ENCODE measurements at regions not wholly inside any gene's neighbourhood (a gene's known extent, or its start where the extent isn't known, plus 50 kb on each side); places are given as distances from the start of the nearest gene placed in this dataset.

DNA sequence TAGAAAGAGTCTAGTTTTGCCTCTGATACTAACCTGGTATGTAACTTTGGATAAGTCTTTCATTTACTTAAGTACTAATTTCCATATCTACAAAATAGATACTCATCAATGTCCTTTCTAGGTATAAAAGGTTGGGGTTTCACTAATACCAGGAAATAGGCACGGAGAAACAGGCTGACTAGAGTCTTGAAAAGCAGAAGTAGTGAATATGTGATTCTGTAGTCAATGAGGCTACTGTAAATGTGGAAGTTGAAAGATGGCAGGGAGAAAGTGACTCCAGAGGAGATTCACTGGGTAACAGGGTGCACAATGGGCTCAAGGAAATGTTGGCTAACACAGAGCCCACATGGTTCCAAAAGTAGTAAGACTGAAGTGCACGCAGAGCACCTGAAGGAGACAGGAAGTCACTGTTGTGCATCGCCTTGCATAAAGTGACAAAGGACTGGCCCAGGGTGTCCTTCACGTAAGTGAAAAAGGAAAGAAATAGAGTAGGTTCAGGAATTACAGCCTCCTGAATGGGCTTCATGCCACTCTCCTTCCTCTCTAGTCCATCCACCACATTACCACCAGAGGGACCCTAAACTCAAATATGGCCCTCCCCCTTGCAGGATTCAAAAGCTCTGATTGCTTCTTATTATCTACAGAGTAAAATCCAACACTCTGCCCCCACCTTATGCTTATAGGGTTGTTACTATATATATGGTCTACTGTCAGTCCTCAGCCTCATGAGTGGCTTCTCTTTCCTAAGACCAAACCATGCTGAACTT, 288.0 kb upstream of the SMARCA2 start:
- Histone ChIP-seq H3K27ac (ENCODE audit: low read depth) (no peak overlapping the region), H3K9me2 (ENCODE audit: insufficient read depth) (no peaks in the 10 kb centered on the region), H3K79me2 (replicated peaks; ENCODE audit: insufficient read depth) (no peaks in the 10 kb centered on the region), H2AFZ (peak overlapping the region; percentile 79), H3K27me3 (ENCODE audit: insufficient read depth) (no peaks in the 10 kb centered on the region), H3K4me3 (no peak overlapping the region), H3K4me1 (ENCODE audit: insufficient read depth) (peaks cover 4% of the 10 kb centered on the region; the same call in 1 of the 2 replicates), H3F3A (replicated peaks; ENCODE audit: low read depth) (no peaks in the 10 kb centered on the region), H3K36me3 (ENCODE audit: insufficient read depth) (no peaks in the 10 kb centered on the region), H4K20me1 (replicated peaks; ENCODE audit: insufficient read depth) (no peaks in the 10 kb centered on the region), H3K4me2 (no peak overlapping the region)
- H3K27ac Mint-ChIP-seq, result no peak overlapping the region
- DNase-seq (ENCODE audit: low spot score) (peak; percentile 78), ATAC-seq (peak; percentile 92)
- no peaks in the 10 kb centered on the region for H3K36me3 Mint-ChIP-seq (ENCODE audit: low read depth)
- peaks cover 2% of the 10 kb centered on the region for H3K27me3 Mint-ChIP-seq (ENCODE audit: insufficient read depth, low read depth, poor library complexity)
- H3K4me1 Mint-ChIP-seq, result peaks cover 7% of the 10 kb centered on the region; the same call in 1 of the 3 replicates
- no peaks in the 10 kb centered on the region for H3K9me3 Mint-ChIP-seq
- TF ChIP-seq CTCF (conservative IDR thresholded peaks at IDR 0.05; ENCODE audit: low read depth in 2 of 2) (peak; percentile 68 to 76), EZH2 (IDR thresholded peaks at IDR 0.05; ENCODE audit: low read depth, unreplicated experiment) (no peak)
- H3K4me3 Mint-ChIP-seq, result no peak overlapping the region

DNA sequence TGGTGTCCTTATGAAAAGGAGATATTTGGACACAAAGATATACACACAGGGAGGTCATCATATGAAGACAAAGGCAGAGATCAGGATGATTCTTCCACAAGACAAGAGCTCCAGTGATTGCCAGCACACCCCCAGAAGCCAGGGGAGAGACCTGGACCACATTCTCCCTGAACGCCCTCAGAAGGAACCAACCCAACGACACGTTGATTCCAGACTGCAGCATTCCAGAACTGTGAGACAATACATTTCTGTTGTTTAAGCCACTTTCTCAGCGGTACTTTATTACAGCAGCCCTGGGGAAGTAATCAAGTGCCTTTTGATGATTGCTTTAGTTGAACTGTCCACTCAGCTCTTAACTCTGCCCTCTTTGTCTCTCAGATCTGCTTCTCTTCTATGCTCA, 285.5 kb upstream of the SMARCA2 start:
- no peaks in the 10 kb centered on the region for H3K79me2 ChIP-seq (replicated peaks; ENCODE audit: insufficient read depth)
- H3K9me2 ChIP-seq (ENCODE audit: insufficient read depth), result no peaks in the 10 kb centered on the region
- ATAC-seq, result no peak
- peaks cover 2% of the 10 kb centered on the region for H3K27me3 Mint-ChIP-seq (ENCODE audit: insufficient read depth, low read depth, poor library complexity)
- no peak overlapping the region for H3K4me2 ChIP-seq
- H3F3A ChIP-seq (replicated peaks; ENCODE audit: low read depth), result no peaks in the 10 kb centered on the region
- peaks cover 4% of the 10 kb centered on the region; the same call in 1 of the 2 replicates for H3K4me1 ChIP-seq (ENCODE audit: insufficient read depth)
- H4K20me1 ChIP-seq (replicated peaks; ENCODE audit: insufficient read depth), result no peaks in the 10 kb centered on the region
- no peaks in the 10 kb centered on the region for H3K36me3 Mint-ChIP-seq (ENCODE audit: low read depth)
- H3K27me3 ChIP-seq (ENCODE audit: insufficient read depth), result no peaks in the 10 kb centered on the region
- H3K4me3 ChIP-seq, result no peak overlapping the region
- DNase-seq (ENCODE audit: low spot score), result no peak
- peaks cover 7% of the 10 kb centered on the region; the same call in 1 of the 3 replicates for H3K4me1 Mint-ChIP-seq
- H3K27ac ChIP-seq (ENCODE audit: low read depth), result no peak overlapping the region
- H3K36me3 ChIP-seq (ENCODE audit: insufficient read depth), result no peaks in the 10 kb centered on the region
- H3K9me3 Mint-ChIP-seq, result no peaks in the 10 kb centered on the region
- H2AFZ ChIP-seq, result no peak overlapping the region
- no peak overlapping the region for H3K27ac Mint-ChIP-seq
- H3K4me3 Mint-ChIP-seq, result no peak overlapping the region
- TF ChIP-seq STAT1 (IDR thresholded peaks at IDR 0.05; ENCODE audit: unreplicated experiment) (no peak), ZNF331 (CRISPR knock-in tag; IDR thresholded peaks at IDR 0.05; ENCODE audit: low read depth) (no peak), POLR2AphosphoS5 (IDR thresholded peaks at IDR 0.05; ENCODE audit: low read depth) (no peak), REST (IDR thresholded peaks at IDR 0.05; ENCODE audit: unreplicated experiment) (no peak), ZNF114 (CRISPR knock-in tag; IDR thresholded peaks at IDR 0.05) (no peak), CREB1 (CRISPR knock-in tag; IDR thresholded peaks at IDR 0.05; ENCODE audit: low read depth) (no peak), CTCF (conservative IDR thresholded peaks at IDR 0.05; ENCODE audit: low read depth in 2 of 2) (no peak), EZH2 (IDR thresholded peaks at IDR 0.05; ENCODE audit: low read depth, unreplicated experiment) (no peak)
- TF ChIP-seq, protein P1, sequence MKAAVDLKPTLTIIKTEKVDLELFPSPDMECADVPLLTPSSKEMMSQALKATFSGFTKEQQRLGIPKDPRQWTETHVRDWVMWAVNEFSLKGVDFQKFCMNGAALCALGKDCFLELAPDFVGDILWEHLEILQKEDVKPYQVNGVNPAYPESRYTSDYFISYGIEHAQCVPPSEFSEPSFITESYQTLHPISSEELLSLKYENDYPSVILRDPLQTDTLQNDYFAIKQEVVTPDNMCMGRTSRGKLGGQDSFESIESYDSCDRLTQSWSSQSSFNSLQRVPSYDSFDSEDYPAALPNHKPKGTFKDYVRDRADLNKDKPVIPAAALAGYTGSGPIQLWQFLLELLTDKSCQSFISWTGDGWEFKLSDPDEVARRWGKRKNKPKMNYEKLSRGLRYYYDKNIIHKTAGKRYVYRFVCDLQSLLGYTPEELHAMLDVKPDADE (IDR thresholded peaks at IDR 0.05), result no peak

Measured in GM23338 (cell line).